ENCODE measurements at regions not wholly inside any gene's neighbourhood (a gene's known extent, or its start where the extent isn't known, plus 50 kb on each side); places are given as distances from the start of the nearest gene placed in this dataset.

DNA sequence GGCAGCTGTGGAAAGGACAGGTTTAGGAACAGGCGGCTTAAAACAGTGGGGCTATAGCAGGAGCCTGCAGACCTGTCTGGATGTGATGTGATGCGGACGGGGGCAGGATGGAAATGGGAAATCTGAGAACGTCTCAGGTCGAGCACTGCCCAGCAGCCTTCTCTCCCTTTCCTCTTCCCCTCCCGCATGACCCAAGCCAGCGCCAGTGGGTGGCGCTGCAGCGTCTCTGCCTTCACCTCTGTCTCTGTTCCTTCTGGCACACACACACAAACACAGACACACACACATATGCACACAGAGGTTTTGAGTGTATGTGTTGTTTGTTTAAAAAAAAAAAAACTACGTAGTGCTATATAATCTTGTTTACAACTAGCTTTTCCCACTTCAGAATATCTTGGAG lies 82.0 kb upstream of the SLC66A3 start:
- TF ChIP-seq, protein P1, sequence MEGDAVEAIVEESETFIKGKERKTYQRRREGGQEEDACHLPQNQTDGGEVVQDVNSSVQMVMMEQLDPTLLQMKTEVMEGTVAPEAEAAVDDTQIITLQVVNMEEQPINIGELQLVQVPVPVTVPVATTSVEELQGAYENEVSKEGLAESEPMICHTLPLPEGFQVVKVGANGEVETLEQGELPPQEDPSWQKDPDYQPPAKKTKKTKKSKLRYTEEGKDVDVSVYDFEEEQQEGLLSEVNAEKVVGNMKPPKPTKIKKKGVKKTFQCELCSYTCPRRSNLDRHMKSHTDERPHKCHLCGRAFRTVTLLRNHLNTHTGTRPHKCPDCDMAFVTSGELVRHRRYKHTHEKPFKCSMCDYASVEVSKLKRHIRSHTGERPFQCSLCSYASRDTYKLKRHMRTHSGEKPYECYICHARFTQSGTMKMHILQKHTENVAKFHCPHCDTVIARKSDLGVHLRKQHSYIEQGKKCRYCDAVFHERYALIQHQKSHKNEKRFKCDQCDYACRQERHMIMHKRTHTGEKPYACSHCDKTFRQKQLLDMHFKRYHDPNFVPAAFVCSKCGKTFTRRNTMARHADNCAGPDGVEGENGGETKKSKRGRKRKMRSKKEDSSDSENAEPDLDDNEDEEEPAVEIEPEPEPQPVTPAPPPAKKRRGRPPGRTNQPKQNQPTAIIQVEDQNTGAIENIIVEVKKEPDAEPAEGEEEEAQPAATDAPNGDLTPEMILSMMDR (IDR thresholded peaks at IDR 0.05; ENCODE audit: low read depth, low read length): peak; percentile 71
- TF ChIP-seq POLR2A (IDR thresholded peaks at IDR 0.05; ENCODE audit: extremely low read depth, insufficient read length) (no peak), MYC (IDR thresholded peaks at IDR 0.05; ENCODE audit: low read depth, low read length) (no peak)
- TF ChIP-seq, protein P2, sequence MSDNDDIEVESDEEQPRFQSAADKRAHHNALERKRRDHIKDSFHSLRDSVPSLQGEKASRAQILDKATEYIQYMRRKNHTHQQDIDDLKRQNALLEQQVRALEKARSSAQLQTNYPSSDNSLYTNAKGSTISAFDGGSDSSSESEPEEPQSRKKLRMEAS (IDR thresholded peaks at IDR 0.05; ENCODE audit: low read depth, low read length): no peak

All from NB4 (cell line).